Left ventricle myocardium inferior (tissue), 1 donor: ENCODE measurements at regions not wholly inside any gene's neighbourhood (a gene's known extent, or its start where the extent isn't known, plus 50 kb on each side); places are given as distances from the start of the nearest gene placed in this dataset.
"Not testable (repeated sequence)": the region's sequence is repeated elsewhere in the genome, so short reads cannot be mapped to it uniquely, and the experiment has no call there.

Experiments
- DNase-seq: peaks from one replicate; pipeline ENCODE4 v3.0.0-alpha.2; 2020
- H3K27ac ChIP-seq: fragments of 200-600 bp; replicated peaks from 2 replicates; pipeline ENCODE4 v1.8.0; 2021
- H3K27me3 ChIP-seq: fragments of 200-600 bp; 2 replicates; pipeline ENCODE4 v1.8.0; 2021; ENCODE audit warnings: low read depth
- H3K36me3 ChIP-seq: fragments of 200-600 bp; 2 replicates; pipeline ENCODE4 v1.8.0; 2021
- H3K4me1 ChIP-seq: fragments of 200-600 bp; 2 replicates; pipeline ENCODE4 v1.8.0; 2021
- H3K4me3 ChIP-seq: fragments of 200-600 bp; 2 replicates; pipeline ENCODE4 v1.8.0; 2021; ENCODE audit warnings: mild to moderate bottlenecking, moderate library complexity
- H3K9me3 ChIP-seq: fragments of 200-600 bp; replicated peaks from 2 replicates; pipeline ENCODE4 v1.8.0; 2021
- CTCF ChIP-seq: fragments of 200-600 bp; IDR thresholded peaks from 2 replicates; pipeline ENCODE4 v1.8.0; 2021; ENCODE audit warnings: antibody characterized with exemption, mild to moderate bottlenecking, borderline replicate concordance
- intact Hi-C: fragments of 100-400 bp; cut with micrococcal nuclease; formaldehyde crosslinking; loops from one replicate; pipeline ENCODE4 v1.11.0; 2022
- donor health status: DM: no; HTN: yes; CAD: no; lungs with severe emphysema.

GRCh38 chr5:86686046-86686445, 68.3 kb downstream of the COX7C start:
- Histone ChIP-seq H3K4me3 (no peak overlapping the region), H3K36me3 (no peaks in the 10 kb centered on the region), H3K27ac (no peak overlapping the region), H3K9me3 (no peaks in the 10 kb centered on the region), H3K27me3 (no peaks in the 10 kb centered on the region), H3K4me1 (no peaks in the 10 kb centered on the region)
- DNase-seq, result no peak
- intact Hi-C loops, result no loop called here
- TF ChIP-seq CTCF, result no peak

GRCh38 chr5:86688406-86688805, 70.7 kb downstream of the COX7C start:
- Histone ChIP-seq H3K27me3 (no peaks in the 10 kb centered on the region), H3K4me3 (no peak overlapping the region), H3K27ac (no peak overlapping the region), H3K9me3 (no peaks in the 10 kb centered on the region), H3K36me3 (no peaks in the 10 kb centered on the region), H3K4me1 (no peaks in the 10 kb centered on the region)
- intact Hi-C loops, result no loop called here
- no peak for DNase-seq
- no peak for TF ChIP-seq CTCF

GRCh38 chr5:86689103-86689729, 71.5 kb downstream of the COX7C start:
- H3K27me3 ChIP-seq, result no peaks in the 10 kb centered on the region
- no peak overlapping the region for H3K4me3 ChIP-seq
- no peak for TF ChIP-seq CTCF
- intact Hi-C loops, result no loop called here
- H3K9me3 ChIP-seq, result no peaks in the 10 kb centered on the region
- DNase-seq, result no peak
- no peaks in the 10 kb centered on the region for H3K4me1 ChIP-seq
- H3K36me3 ChIP-seq, result no peaks in the 10 kb centered on the region
- H3K27ac ChIP-seq, result no peak overlapping the region

- intact Hi-C loops, result no loop called here
- no peak for DNase-seq
- TF ChIP-seq CTCF, result no peak
Measured at GRCh38 chr5:86709157-86709881, 91.6 kb downstream of the COX7C start.

GRCh38 chr5:86716121-86716520, 98.4 kb downstream of the COX7C start:
- DNase-seq, result no peak
- no peak overlapping the region for H3K27ac ChIP-seq
- H3K9me3 ChIP-seq, result no peaks in the 10 kb centered on the region
- H3K36me3 ChIP-seq, result no peaks in the 10 kb centered on the region
- H3K4me1 ChIP-seq, result no peaks in the 10 kb centered on the region
- no peaks in the 10 kb centered on the region for H3K27me3 ChIP-seq
- no peak overlapping the region for H3K4me3 ChIP-seq
- intact Hi-C loops, result no loop called here
- TF ChIP-seq CTCF, result no peak

More at GRCh38 chr5:86709157-86709881, 91.6 kb downstream of the COX7C start:
- no peaks in the 10 kb centered on the region for H3K36me3 ChIP-seq
- no peaks in the 10 kb centered on the region for H3K4me1 ChIP-seq
- no peaks in the 10 kb centered on the region for H3K9me3 ChIP-seq
- H3K27ac ChIP-seq, result no peak overlapping the region
- no peak overlapping the region for H3K4me3 ChIP-seq
- no peaks in the 10 kb centered on the region for H3K27me3 ChIP-seq

GRCh38 chr5:86731319-86732117, 113.8 kb downstream of the COX7C start:
- H3K27me3 ChIP-seq, H3K27ac ChIP-seq, H3K4me1 ChIP-seq, DNase-seq, intact Hi-C loops, H3K36me3 ChIP-seq, H3K4me3 ChIP-seq: not testable (repeated sequence)
- peaks cover 52% of the 10 kb centered on the region for H3K9me3 ChIP-seq
